AG10803 (cell line): ENCODE measurements at regions not wholly inside any gene's neighbourhood (a gene's known extent, or its start where the extent isn't known, plus 50 kb on each side); places are given as distances from the start of the nearest gene placed in this dataset.
A peak's percentile ranks its signal among the peaks of the same experiment; 100 is the strongest.
"Not testable (repeated sequence)": the region's sequence is repeated elsewhere in the genome, so short reads cannot be mapped to it uniquely, and the experiment has no call there.

Experiments used
- DNase-seq: peaks from one replicate; pipeline ENCODE4 v3.0.0; 2010; ENCODE audit warnings: low read depth
- H3K4me3 ChIP-seq: 2 replicates; pipeline ENCODE4 v1.5.1; 2011; ENCODE audit warnings: mild to moderate bottlenecking, low read length, control low read depth
- CTCF ChIP-seq: conservative IDR thresholded peaks from 2 replicates; pipeline ENCODE4 v1.5.1; 2011; ENCODE audit warnings: mild to moderate bottlenecking, low read length, control low read depth, inconsistent platforms

GRCh38 chr5:13207112-13207511, 737.4 kb downstream of the DNAH5 start:
- no peak for DNase-seq
- H3K4me3 ChIP-seq: no peak overlapping the region
- no peak for TF ChIP-seq CTCF

GRCh38 chr5:13201022-13201421, 743.5 kb downstream of the DNAH5 start:
- H3K4me3 ChIP-seq: no peak overlapping the region
- no peak for DNase-seq
- no peak for TF ChIP-seq CTCF

GRCh38 chr5:13198226-13198625, 746.3 kb downstream of the DNAH5 start:
- DNase-seq: not testable (repeated sequence)

GRCh38 chr5:13189532-13189931, 755.0 kb downstream of the DNAH5 start:
- DNase-seq: peak; percentile 1
- no peak overlapping the region for H3K4me3 ChIP-seq

More at GRCh38 chr5:13198226-13198625, 746.3 kb downstream of the DNAH5 start:
- H3K4me3 ChIP-seq: not testable (repeated sequence)

GRCh38 chr5:13188371-13188770, 756.1 kb downstream of the DNAH5 start:
- no peak for TF ChIP-seq CTCF
- peak; percentile 23 for DNase-seq
- H3K4me3 ChIP-seq: no peak overlapping the region

More at GRCh38 chr5:13189532-13189931, 755.0 kb downstream of the DNAH5 start:
- TF ChIP-seq CTCF: no peak

- TF ChIP-seq CTCF: no peak
- H3K4me3 ChIP-seq: no peak overlapping the region
- DNase-seq: no peak
These were observed 757.3 kb downstream of the DNAH5 start for GRCh38 chr5:13187186-13187585.

- no peak overlapping the region for H3K4me3 ChIP-seq
- no peak for DNase-seq
- no peak for TF ChIP-seq CTCF
These were observed 758.3 kb downstream of the DNAH5 start for GRCh38 chr5:13186177-13186576.
